ENCODE measurements at regions not wholly inside any gene's neighbourhood (a gene's known extent, or its start where the extent isn't known, plus 50 kb on each side); places are given as distances from the start of the nearest gene placed in this dataset.
A peak's percentile ranks its signal among the peaks of the same experiment; 100 is the strongest.

DNA sequence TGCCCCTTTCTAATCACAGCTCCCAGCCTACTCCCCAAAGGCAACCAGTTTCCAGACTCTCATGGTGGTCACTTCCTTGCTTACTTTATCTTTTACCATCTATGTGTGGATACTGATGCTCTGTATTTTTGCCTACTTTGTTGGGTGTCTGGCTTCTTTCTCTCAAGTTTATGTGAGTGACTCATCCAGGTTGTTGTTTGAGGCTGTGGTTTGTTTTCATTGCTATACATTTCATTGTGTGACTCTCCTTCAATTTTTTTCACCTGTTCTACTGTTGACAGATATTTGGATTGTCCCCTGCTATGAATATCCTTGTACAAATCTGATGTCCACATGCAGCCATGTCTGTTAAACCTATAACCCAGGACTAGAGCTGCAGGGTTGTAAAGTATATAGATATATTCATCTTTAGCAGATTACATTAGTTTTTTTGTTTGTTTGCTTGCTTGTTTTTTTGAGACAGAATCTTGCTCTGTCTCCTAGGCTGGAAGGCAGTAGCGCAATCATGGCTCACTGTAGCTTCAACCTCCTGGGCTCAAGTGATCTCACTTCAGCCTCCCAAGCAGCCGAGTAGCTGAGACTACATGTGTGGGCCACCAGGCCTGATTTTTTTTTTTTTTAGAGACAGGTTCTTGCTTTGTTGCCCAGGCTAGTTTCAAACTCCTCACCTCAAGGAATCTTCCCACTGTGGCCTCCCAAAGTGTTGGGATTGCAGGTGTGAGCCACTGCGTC, 72.9 kb upstream of the EEF1E1 start (continued):
- TF ChIP-seq, protein P1, sequence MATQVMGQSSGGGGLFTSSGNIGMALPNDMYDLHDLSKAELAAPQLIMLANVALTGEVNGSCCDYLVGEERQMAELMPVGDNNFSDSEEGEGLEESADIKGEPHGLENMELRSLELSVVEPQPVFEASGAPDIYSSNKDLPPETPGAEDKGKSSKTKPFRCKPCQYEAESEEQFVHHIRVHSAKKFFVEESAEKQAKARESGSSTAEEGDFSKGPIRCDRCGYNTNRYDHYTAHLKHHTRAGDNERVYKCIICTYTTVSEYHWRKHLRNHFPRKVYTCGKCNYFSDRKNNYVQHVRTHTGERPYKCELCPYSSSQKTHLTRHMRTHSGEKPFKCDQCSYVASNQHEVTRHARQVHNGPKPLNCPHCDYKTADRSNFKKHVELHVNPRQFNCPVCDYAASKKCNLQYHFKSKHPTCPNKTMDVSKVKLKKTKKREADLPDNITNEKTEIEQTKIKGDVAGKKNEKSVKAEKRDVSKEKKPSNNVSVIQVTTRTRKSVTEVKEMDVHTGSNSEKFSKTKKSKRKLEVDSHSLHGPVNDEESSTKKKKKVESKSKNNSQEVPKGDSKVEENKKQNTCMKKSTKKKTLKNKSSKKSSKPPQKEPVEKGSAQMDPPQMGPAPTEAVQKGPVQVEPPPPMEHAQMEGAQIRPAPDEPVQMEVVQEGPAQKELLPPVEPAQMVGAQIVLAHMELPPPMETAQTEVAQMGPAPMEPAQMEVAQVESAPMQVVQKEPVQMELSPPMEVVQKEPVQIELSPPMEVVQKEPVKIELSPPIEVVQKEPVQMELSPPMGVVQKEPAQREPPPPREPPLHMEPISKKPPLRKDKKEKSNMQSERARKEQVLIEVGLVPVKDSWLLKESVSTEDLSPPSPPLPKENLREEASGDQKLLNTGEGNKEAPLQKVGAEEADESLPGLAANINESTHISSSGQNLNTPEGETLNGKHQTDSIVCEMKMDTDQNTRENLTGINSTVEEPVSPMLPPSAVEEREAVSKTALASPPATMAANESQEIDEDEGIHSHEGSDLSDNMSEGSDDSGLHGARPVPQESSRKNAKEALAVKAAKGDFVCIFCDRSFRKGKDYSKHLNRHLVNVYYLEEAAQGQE (IDR thresholded peaks at IDR 0.05; ENCODE audit: unreplicated experiment), result no peak
- TF ChIP-seq EZH2 (IDR thresholded peaks at IDR 0.05; ENCODE audit: low read depth, unreplicated experiment) (no peak), ZNF114 (CRISPR knock-in tag; IDR thresholded peaks at IDR 0.05) (no peak), ZNF331 (CRISPR knock-in tag; IDR thresholded peaks at IDR 0.05; ENCODE audit: low read depth) (no peak)

DNA sequence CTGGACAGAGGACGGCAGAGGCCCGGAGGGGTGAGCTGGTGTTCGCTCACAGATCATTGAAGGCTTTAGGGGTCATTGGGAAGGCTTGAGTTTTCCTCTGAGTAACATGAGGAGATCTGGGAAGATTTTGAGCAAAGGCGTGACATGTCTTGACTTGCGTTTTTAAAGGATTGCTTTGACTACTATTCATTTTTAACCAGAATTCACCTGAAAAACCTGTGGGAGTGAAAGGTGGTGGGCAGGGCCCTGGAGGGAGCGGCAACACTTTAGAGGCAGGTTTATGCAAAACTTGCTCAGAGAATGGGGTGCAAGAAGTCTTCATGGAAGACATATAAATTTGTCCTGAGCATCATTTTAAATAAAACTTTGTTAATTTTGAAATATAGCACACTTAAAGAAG, 72.2 kb upstream of the EEF1E1 start:
- H3K4me1 ChIP-seq (ENCODE audit: insufficient read depth), result no peaks in the 10 kb centered on the region; the same call in 1 of the 2 replicates
- no peaks in the 10 kb centered on the region for H3K27me3 ChIP-seq (ENCODE audit: insufficient read depth)
- H3K79me2 ChIP-seq (replicated peaks; ENCODE audit: insufficient read depth), result no peaks in the 10 kb centered on the region
- H3K9me3 Mint-ChIP-seq, result no peaks in the 10 kb centered on the region
- no peaks in the 10 kb centered on the region for H4K20me1 ChIP-seq (replicated peaks; ENCODE audit: insufficient read depth)
- H3K4me3 ChIP-seq, result no peak overlapping the region
- H3K27ac ChIP-seq (ENCODE audit: low read depth), result no peak overlapping the region
- H2AFZ ChIP-seq, result peak overlapping the region; percentile 80; the same call in 1 of the 2 replicates
- ATAC-seq (no peak), DNase-seq (ENCODE audit: low spot score) (no peak)
- no peak overlapping the region for H3K4me3 Mint-ChIP-seq
- H3K36me3 Mint-ChIP-seq (ENCODE audit: low read depth), result no peaks in the 10 kb centered on the region
- no peak overlapping the region for H3K4me2 ChIP-seq
- H3K9me2 ChIP-seq (ENCODE audit: insufficient read depth), result no peaks in the 10 kb centered on the region
- H3K4me1 Mint-ChIP-seq, result peaks cover 2% of the 10 kb centered on the region
- no peaks in the 10 kb centered on the region for H3K36me3 ChIP-seq (ENCODE audit: insufficient read depth)
- peaks cover 5% of the 10 kb centered on the region for H3K27me3 Mint-ChIP-seq (ENCODE audit: insufficient read depth, low read depth, poor library complexity)
- 0 out of 2 replicates have a peak overlapping the region, but pooled peaks have one; percentile 7 for H3K27ac Mint-ChIP-seq
- H3F3A ChIP-seq (replicated peaks; ENCODE audit: low read depth), result no peaks in the 10 kb centered on the region
- TF ChIP-seq JUNB (IDR thresholded peaks at IDR 0.05; ENCODE audit: unreplicated experiment), result no peak
- TF ChIP-seq, protein P2, sequence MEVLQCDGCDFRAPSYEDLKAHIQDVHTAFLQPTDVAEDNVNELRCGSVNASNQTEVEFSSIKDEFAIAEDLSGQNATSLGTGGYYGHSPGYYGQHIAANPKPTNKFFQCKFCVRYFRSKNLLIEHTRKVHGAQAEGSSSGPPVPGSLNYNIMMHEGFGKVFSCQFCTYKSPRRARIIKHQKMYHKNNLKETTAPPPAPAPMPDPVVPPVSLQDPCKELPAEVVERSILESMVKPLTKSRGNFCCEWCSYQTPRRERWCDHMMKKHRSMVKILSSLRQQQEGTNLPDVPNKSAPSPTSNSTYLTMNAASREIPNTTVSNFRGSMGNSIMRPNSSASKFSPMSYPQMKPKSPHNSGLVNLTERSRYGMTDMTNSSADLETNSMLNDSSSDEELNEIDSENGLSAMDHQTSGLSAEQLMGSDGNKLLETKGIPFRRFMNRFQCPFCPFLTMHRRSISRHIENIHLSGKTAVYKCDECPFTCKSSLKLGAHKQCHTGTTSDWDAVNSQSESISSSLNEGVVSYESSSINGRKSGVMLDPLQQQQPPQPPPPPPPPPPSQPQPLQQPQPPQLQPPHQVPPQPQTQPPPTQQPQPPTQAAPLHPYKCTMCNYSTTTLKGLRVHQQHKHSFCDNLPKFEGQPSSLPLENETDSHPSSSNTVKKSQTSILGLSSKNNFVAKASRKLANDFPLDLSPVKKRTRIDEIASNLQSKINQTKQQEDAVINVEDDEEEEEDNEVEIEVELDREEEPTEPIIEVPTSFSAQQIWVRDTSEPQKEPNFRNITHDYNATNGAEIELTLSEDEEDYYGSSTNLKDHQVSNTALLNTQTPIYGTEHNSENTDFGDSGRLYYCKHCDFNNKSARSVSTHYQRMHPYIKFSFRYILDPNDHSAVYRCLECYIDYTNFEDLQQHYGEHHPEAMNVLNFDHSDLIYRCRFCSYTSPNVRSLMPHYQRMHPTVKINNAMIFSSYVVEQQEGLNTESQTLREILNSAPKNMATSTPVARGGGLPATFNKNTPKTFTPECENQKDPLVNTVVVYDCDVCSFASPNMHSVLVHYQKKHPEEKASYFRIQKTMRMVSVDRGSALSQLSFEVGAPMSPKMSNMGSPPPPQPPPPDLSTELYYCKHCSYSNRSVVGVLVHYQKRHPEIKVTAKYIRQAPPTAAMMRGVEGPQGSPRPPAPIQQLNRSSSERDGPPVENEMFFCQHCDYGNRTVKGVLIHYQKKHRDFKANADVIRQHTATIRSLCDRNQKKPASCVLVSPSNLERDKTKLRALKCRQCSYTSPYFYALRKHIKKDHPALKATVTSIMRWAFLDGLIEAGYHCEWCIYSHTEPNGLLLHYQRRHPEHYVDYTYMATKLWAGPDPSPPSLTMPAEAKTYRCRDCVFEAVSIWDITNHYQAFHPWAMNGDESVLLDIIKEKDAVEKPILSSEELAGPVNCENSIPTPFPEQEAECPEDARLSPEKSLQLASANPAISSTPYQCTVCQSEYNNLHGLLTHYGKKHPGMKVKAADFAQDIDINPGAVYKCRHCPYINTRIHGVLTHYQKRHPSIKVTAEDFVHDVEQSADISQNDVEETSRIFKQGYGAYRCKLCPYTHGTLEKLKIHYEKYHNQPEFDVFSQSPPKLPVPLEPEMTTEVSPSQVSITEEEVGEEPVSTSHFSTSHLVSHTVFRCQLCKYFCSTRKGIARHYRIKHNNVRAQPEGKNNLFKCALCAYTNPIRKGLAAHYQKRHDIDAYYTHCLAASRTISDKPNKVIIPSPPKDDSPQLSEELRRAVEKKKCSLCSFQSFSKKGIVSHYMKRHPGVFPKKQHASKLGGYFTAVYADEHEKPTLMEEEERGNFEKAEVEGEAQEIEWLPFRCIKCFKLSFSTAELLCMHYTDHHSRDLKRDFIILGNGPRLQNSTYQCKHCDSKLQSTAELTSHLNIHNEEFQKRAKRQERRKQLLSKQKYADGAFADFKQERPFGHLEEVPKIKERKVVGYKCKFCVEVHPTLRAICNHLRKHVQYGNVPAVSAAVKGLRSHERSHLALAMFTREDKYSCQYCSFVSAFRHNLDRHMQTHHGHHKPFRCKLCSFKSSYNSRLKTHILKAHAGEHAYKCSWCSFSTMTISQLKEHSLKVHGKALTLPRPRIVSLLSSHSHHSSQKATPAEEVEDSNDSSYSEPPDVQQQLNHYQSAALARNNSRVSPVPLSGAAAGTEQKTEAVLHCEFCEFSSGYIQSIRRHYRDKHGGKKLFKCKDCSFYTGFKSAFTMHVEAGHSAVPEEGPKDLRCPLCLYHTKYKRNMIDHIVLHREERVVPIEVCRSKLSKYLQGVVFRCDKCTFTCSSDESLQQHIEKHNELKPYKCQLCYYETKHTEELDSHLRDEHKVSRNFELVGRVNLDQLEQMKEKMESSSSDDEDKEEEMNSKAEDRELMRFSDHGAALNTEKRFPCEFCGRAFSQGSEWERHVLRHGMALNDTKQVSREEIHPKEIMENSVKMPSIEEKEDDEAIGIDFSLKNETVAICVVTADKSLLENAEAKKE (CRISPR knock-in tag; IDR thresholded peaks at IDR 0.05), result no peak
- no peak for TF ChIP-seq POLR2AphosphoS5 (IDR thresholded peaks at IDR 0.05; ENCODE audit: low read depth)
- TF ChIP-seq, protein P3, sequence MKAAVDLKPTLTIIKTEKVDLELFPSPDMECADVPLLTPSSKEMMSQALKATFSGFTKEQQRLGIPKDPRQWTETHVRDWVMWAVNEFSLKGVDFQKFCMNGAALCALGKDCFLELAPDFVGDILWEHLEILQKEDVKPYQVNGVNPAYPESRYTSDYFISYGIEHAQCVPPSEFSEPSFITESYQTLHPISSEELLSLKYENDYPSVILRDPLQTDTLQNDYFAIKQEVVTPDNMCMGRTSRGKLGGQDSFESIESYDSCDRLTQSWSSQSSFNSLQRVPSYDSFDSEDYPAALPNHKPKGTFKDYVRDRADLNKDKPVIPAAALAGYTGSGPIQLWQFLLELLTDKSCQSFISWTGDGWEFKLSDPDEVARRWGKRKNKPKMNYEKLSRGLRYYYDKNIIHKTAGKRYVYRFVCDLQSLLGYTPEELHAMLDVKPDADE (IDR thresholded peaks at IDR 0.05), result no peak
- TF ChIP-seq, protein P4, sequence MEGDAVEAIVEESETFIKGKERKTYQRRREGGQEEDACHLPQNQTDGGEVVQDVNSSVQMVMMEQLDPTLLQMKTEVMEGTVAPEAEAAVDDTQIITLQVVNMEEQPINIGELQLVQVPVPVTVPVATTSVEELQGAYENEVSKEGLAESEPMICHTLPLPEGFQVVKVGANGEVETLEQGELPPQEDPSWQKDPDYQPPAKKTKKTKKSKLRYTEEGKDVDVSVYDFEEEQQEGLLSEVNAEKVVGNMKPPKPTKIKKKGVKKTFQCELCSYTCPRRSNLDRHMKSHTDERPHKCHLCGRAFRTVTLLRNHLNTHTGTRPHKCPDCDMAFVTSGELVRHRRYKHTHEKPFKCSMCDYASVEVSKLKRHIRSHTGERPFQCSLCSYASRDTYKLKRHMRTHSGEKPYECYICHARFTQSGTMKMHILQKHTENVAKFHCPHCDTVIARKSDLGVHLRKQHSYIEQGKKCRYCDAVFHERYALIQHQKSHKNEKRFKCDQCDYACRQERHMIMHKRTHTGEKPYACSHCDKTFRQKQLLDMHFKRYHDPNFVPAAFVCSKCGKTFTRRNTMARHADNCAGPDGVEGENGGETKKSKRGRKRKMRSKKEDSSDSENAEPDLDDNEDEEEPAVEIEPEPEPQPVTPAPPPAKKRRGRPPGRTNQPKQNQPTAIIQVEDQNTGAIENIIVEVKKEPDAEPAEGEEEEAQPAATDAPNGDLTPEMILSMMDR (conservative IDR thresholded peaks at IDR 0.05; ENCODE audit: low read depth in 2 of 2), result no peak
- TF ChIP-seq ZNF331 (CRISPR knock-in tag; IDR thresholded peaks at IDR 0.05; ENCODE audit: low read depth), result no peak
- no peak for TF ChIP-seq STAT1 (IDR thresholded peaks at IDR 0.05; ENCODE audit: unreplicated experiment)
- TF ChIP-seq CREB1 (CRISPR knock-in tag; IDR thresholded peaks at IDR 0.05; ENCODE audit: low read depth), result no peak
- no peak for TF ChIP-seq EZH2phosphoT487 (IDR thresholded peaks at IDR 0.05; ENCODE audit: unreplicated experiment)

Data from GM23338 (cell line).